Spinal cord (tissue), 9 donors: ENCODE measurements at regions not wholly inside any gene's neighbourhood (a gene's known extent, or its start where the extent isn't known, plus 50 kb on each side); places are given as distances from the start of the nearest gene placed in this dataset.
"Not testable (repeated sequence)": the region's sequence is repeated elsewhere in the genome, so short reads cannot be mapped to it uniquely, and the experiment has no call there.

Experiments
- DNase-seq, 6 donors: peaks; one replicate each; pipeline versions ENCODE4 v3.0.0 to v3.0.0-alpha.2; 2013 to 2015; ENCODE audit warnings: low spot score in 6 of 6, low read depth in 4 of 6
- H3K27ac ChIP-seq: one replicate; pipeline ENCODE4 v1.5.1; 2013; ENCODE audit warnings: low read depth, low read length, control low read depth
- H3K27me3 ChIP-seq: one replicate; pipeline ENCODE4 v1.6.1; 2013; ENCODE audit warnings: low read length; ENCODE audit not compliant: control insufficient read depth, insufficient read depth
- H3K36me3 ChIP-seq: one replicate; pipeline ENCODE4 v1.6.1; 2013; ENCODE audit warnings: low read length; ENCODE audit not compliant: control insufficient read depth, insufficient read depth
- H3K4me1 ChIP-seq: one replicate; pipeline ENCODE4 v1.6.1; 2013; ENCODE audit warnings: low read length; ENCODE audit not compliant: control insufficient read depth, insufficient read depth
- H3K4me3 ChIP-seq: one replicate; pipeline ENCODE4 v1.5.1; 2013; ENCODE audit warnings: low read depth, low read length, control low read depth
- H3K9me3 ChIP-seq: one replicate; pipeline ENCODE4 v1.6.1; 2013; ENCODE audit warnings: low read length; ENCODE audit not compliant: control insufficient read depth, insufficient read depth
- WGBS: methylation state at CpG from one replicate; pipeline ENCODE4 v1.1.5; 2013; ENCODE audit warnings: missing lambda C conversion rate; ENCODE audit not compliant: insufficient coverage; 5-methylcytosine and 5-hydroxymethylcytosine counted together
- donor health status: healthy.

- Histone ChIP-seq H3K9me3 (no peaks in the 10 kb centered on the region), H3K27me3 (no peaks in the 10 kb centered on the region), H3K27ac (no peak overlapping the region), H3K4me1 (no peaks in the 10 kb centered on the region), H3K36me3 (no peaks in the 10 kb centered on the region), H3K4me3 (no peak overlapping the region)
- DNase-seq, result no peak
- no CpG with 5 or more reads among the region's 2 CpGs for WGBS
Measured at GRCh38 chr3:152210697-152211096, 58.0 kb upstream of the MBNL1 start.

GRCh38 chr3:152211655-152212054, 57.1 kb upstream of the MBNL1 start:
- Histone ChIP-seq H3K4me3 (no peak overlapping the region), H3K9me3 (no peaks in the 10 kb centered on the region), H3K36me3 (no peaks in the 10 kb centered on the region), H3K27me3 (no peaks in the 10 kb centered on the region), H3K4me1 (no peaks in the 10 kb centered on the region), H3K27ac (no peak overlapping the region)
- no CpG with 5 or more reads among the region's 1 CpG for WGBS
- no peak for DNase-seq

- Histone ChIP-seq H3K4me3 (no peak overlapping the region), H3K36me3 (no peaks in the 10 kb centered on the region), H3K27me3 (no peaks in the 10 kb centered on the region), H3K9me3 (no peaks in the 10 kb centered on the region), H3K27ac (no peak overlapping the region), H3K4me1 (no peaks in the 10 kb centered on the region)
- no peak for DNase-seq
Measured at GRCh38 chr3:152213203-152213602, 55.5 kb upstream of the MBNL1 start.

- Histone ChIP-seq H3K4me1 (no peaks in the 10 kb centered on the region), H3K36me3 (no peaks in the 10 kb centered on the region), H3K9me3 (no peaks in the 10 kb centered on the region), H3K4me3 (no peak overlapping the region), H3K27ac (no peak overlapping the region), H3K27me3 (no peaks in the 10 kb centered on the region)
- DNase-seq, result no peak
- no CpG with 5 or more reads among the region's 1 CpG for WGBS
Measured at GRCh38 chr3:152213938-152214337, 54.8 kb upstream of the MBNL1 start.

- not testable (repeated sequence) for H3K4me1 ChIP-seq, DNase-seq, H3K4me3 ChIP-seq, H3K27me3 ChIP-seq, H3K27ac ChIP-seq, H3K36me3 ChIP-seq, H3K9me3 ChIP-seq
- WGBS, result 95% methylated on average over 33 of the region's 34 CpGs
Measured at GRCh38 chr3:152216960-152217865, 51.5 kb upstream of the MBNL1 start.

- Histone ChIP-seq H3K27me3 (no peaks in the 10 kb centered on the region), H3K4me3 (no peak overlapping the region), H3K4me1 (no peaks in the 10 kb centered on the region), H3K9me3 (no peaks in the 10 kb centered on the region), H3K36me3 (no peaks in the 10 kb centered on the region), H3K27ac (no peak overlapping the region)
- WGBS, result no CpG with 5 or more reads among the region's 1 CpG
- DNase-seq, result no peak
Measured at GRCh38 chr3:152218602-152219001, 50.1 kb upstream of the MBNL1 start.
